ENCODE measurements at regions not wholly inside any gene's neighbourhood (a gene's known extent, or its start where the extent isn't known, plus 50 kb on each side); places are given as distances from the start of the nearest gene placed in this dataset.

DNA sequence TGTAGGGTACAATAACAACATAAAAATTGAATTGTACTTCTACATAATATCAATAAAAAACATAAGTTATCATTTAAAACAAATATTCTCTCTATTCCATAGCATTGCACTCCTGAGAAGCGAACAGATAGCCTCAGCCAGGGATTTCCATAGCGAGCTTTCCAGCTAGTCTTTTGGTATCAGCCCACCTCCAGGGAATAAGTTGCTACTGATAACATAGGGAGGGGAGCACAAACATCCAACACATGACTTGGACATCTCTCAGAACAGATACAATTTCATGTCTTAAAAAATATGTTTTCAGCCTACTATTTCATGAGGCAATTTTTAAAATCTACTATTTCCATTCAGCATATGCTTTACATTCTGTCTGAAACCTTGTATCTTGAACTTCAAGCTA lies 804.4 kb upstream of the RAB6C start:
- H3K4me3 ChIP-seq (replicated peaks in 1 of 3; ENCODE audit: insufficient read depth in 1 of 3, low read depth in 1 of 3, low read length in 3 of 3), result no peak overlapping the region
- no peaks in the 10 kb centered on the region for H3K4me1 ChIP-seq (ENCODE audit: control insufficient read depth, extremely low read depth, insufficient read depth, low read length)
- no TSS peak for BruUV-seq (replicated peaks)
- no peak for DNase-seq (ENCODE audit: low read depth, low spot score)
- H3K9me1 ChIP-seq (replicated peaks; ENCODE audit: control insufficient read depth, extremely low read depth, insufficient read depth, low read length), result no peaks in the 10 kb centered on the region
- no peak for FAIRE-seq
- POLR2A ChIA-PET, result no interaction called here
- no peak for TF ChIP-seq GATA2 (IDR thresholded peaks at IDR 0.05; ENCODE audit: insufficient read depth, insufficient read length, low read depth, low read length)
- no peak for TF ChIP-seq FOS (IDR thresholded peaks at IDR 0.05; ENCODE audit: borderline replicate concordance, insufficient read depth, low read length)
- TF ChIP-seq POLR2A (IDR thresholded peaks at IDR 0.05; ENCODE audit: low read depth, low read length), result no peak
- TF ChIP-seq EZH2 (IDR thresholded peaks at IDR 0.05; ENCODE audit: borderline replicate concordance, low read depth, low read length, severe bottlenecking), result no peak
- no peak for TF ChIP-seq MYC (IDR thresholded peaks at IDR 0.05; ENCODE audit: low read depth, low read length)
- TF ChIP-seq JUN (IDR thresholded peaks at IDR 0.05; ENCODE audit: borderline replicate concordance, insufficient read depth, insufficient read length, low read depth), result no peak
- TF ChIP-seq, protein P1, sequence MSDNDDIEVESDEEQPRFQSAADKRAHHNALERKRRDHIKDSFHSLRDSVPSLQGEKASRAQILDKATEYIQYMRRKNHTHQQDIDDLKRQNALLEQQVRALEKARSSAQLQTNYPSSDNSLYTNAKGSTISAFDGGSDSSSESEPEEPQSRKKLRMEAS (IDR thresholded peaks at IDR 0.05; ENCODE audit: insufficient read depth, insufficient read length), result no peak
- TF ChIP-seq, protein P2, sequence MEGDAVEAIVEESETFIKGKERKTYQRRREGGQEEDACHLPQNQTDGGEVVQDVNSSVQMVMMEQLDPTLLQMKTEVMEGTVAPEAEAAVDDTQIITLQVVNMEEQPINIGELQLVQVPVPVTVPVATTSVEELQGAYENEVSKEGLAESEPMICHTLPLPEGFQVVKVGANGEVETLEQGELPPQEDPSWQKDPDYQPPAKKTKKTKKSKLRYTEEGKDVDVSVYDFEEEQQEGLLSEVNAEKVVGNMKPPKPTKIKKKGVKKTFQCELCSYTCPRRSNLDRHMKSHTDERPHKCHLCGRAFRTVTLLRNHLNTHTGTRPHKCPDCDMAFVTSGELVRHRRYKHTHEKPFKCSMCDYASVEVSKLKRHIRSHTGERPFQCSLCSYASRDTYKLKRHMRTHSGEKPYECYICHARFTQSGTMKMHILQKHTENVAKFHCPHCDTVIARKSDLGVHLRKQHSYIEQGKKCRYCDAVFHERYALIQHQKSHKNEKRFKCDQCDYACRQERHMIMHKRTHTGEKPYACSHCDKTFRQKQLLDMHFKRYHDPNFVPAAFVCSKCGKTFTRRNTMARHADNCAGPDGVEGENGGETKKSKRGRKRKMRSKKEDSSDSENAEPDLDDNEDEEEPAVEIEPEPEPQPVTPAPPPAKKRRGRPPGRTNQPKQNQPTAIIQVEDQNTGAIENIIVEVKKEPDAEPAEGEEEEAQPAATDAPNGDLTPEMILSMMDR (IDR thresholded peaks at IDR 0.05; ENCODE audit: extremely low read depth in 1 of 2, insufficient read depth in 1 of 2, low read depth in 1 of 2, low read length in 2 of 2), result no peak
- no peak for TF ChIP-seq POLR2AphosphoS5 (IDR thresholded peaks at IDR 0.05; ENCODE audit: insufficient read depth, low read depth, low read length)
- H3K9me3 ChIP-seq (replicated peaks; ENCODE audit: control insufficient read depth, insufficient read depth, low read length), result no peaks in the 10 kb centered on the region
- H3K79me2 ChIP-seq (ENCODE audit: control insufficient read depth, insufficient read depth, low read length), result no peaks in the 10 kb centered on the region
- intact Hi-C loops (cut with micrococcal nuclease) (no loop called here), dilution Hi-C loops (cut with MboI; ENCODE audit: extremely low pct_ligation_motif_present, low sequenced_read_pairs) (no loop called here)
- H3K9ac ChIP-seq (replicated peaks; ENCODE audit: extremely low read depth, insufficient read depth, low read length), result no peak overlapping the region
- no peak overlapping the region for H3K27ac ChIP-seq (ENCODE audit: insufficient read depth, low read depth, low read length)
- H2AFZ ChIP-seq (ENCODE audit: low read depth, low read length), result no peak overlapping the region
- CTCF ChIA-PET, result no interaction called here
- no peaks in the 10 kb centered on the region for H4K20me1 ChIP-seq (replicated peaks; ENCODE audit: control insufficient read depth, extremely low read depth, insufficient read depth, low read length)
- H3K36me3 ChIP-seq (ENCODE audit: control insufficient read depth in 2 of 2, extremely low read depth in 1 of 2, insufficient read depth in 2 of 2, low read length in 2 of 2), result no peaks in the 10 kb centered on the region
- H3K4me2 ChIP-seq (ENCODE audit: insufficient read depth, low read length), result no peak overlapping the region
- H3K27me3 ChIP-seq (ENCODE audit: control insufficient read depth in 2 of 2, insufficient read depth in 2 of 2, low read length in 2 of 2), result no peaks in the 10 kb centered on the region
